WTC11 (cell line): ENCODE measurements at regions not wholly inside any gene's neighbourhood (a gene's known extent, or its start where the extent isn't known, plus 50 kb on each side); places are given as distances from the start of the nearest gene placed in this dataset.

Experiments
- ATAC-seq: fragments of 200-7000 bp; cut with Tn5 transposase; 2 replicates; pipeline ENCODE4 v1.10.0; 2021; ENCODE audit warnings: mild to moderate bottlenecking, moderate library complexity
- CTCF ChIA-PET: fragments of 300-600 bp; sonication (Branson Sonifier 250); formaldehyde crosslinking; loops from one replicate; lab custom pipeline; 2021; ENCODE audit warnings: antibody characterized with exemption; lab: Charles Lee
- POLR2A ChIA-PET: fragments of 350-600 bp; sonication (Branson Sonifier 250); formaldehyde crosslinking; loops from one replicate; lab custom pipeline; 2021; ENCODE audit warnings: antibody characterized with exemption; lab: Charles Lee
- DNase-seq: peaks from one replicate; pipeline ENCODE4 v3.0.0; 2021; ENCODE audit warnings: low spot score
- H3K27ac Mint-ChIP-seq: 2 replicates; pipeline ENCODE4 v1.8.0; 2021; ENCODE audit warnings: mixed read lengths
- H3K27me3 Mint-ChIP-seq: 2 replicates; pipeline ENCODE4 v1.8.0; 2021; ENCODE audit warnings: low read depth, mild to moderate bottlenecking, moderate library complexity, mixed read lengths
- H3K36me3 Mint-ChIP-seq: 2 replicates; pipeline ENCODE4 v1.8.0; 2021; ENCODE audit warnings: mixed read lengths
- H3K4me1 Mint-ChIP-seq: 2 replicates; pipeline ENCODE4 v1.8.0; 2022; ENCODE audit warnings: mixed read lengths
- H3K4me3 Mint-ChIP-seq: 2 replicates; pipeline ENCODE4 v1.8.0; 2021; ENCODE audit warnings: mild to moderate bottlenecking, moderate library complexity, mixed read lengths
- H3K9me3 Mint-ChIP-seq: 2 replicates; pipeline ENCODE4 v1.8.0; 2021; ENCODE audit warnings: mixed read lengths
- E2F4 ChIP-seq: sonication (generic); formaldehyde crosslinking; IDR thresholded peaks from 2 replicates; pipeline ENCODE4 v1.8.1; 2022; ENCODE audit warnings: low read depth, mild to moderate bottlenecking, moderate library complexity, missing genetic modification reagents, borderline replicate concordance
- EMX1 ChIP-seq: fragments of 250-450 bp; sonication (Bioruptor Pico); IDR thresholded peaks from 2 replicates; pipeline ENCODE4 v1.8.0; 2021; ENCODE audit warnings: mild to moderate bottlenecking
- ERG ChIP-seq: fragments of 250-450 bp; sonication (Bioruptor Pico); IDR thresholded peaks from 2 replicates; pipeline ENCODE4 v1.8.0; 2021; ENCODE audit warnings: mild to moderate bottlenecking
- ESRRA ChIP-seq: sonication (generic); formaldehyde crosslinking; IDR thresholded peaks from 2 replicates; pipeline ENCODE4 v1.8.1; 2022; ENCODE audit warnings: mild to moderate bottlenecking, missing genetic modification reagents, borderline replicate concordance
- GRHL2 ChIP-seq: fragments of 250-450 bp; sonication (Bioruptor Pico); IDR thresholded peaks from 2 replicates; pipeline ENCODE4 v1.8.0; 2022; ENCODE audit warnings: mild to moderate bottlenecking, moderate library complexity; ENCODE audit not compliant: insufficient replicate concordance, severe bottlenecking
- MYBL2 ChIP-seq: sonication (generic); formaldehyde crosslinking; IDR thresholded peaks from 2 replicates; pipeline ENCODE4 v1.8.1; 2023; ENCODE audit warnings: mild to moderate bottlenecking, moderate library complexity, missing genetic modification reagents
- NR2C2 ChIP-seq: sonication (generic); formaldehyde crosslinking; IDR thresholded peaks from 2 replicates; pipeline ENCODE4 v1.8.0; 2022; ENCODE audit warnings: mild to moderate bottlenecking, missing genetic modification reagents
- SOX15 ChIP-seq: fragments of 250-450 bp; sonication (Bioruptor Pico); IDR thresholded peaks from 2 replicates; pipeline ENCODE4 v1.9.0; 2021; ENCODE audit warnings: mild to moderate bottlenecking
- SP1 ChIP-seq: sonication (generic); formaldehyde crosslinking; conservative IDR thresholded peaks from 2 replicates; pipeline ENCODE4 v1.8.1; 2022; ENCODE audit warnings: missing genetic modification reagents
- USF1 ChIP-seq: sonication (generic); formaldehyde crosslinking; IDR thresholded peaks from 2 replicates; pipeline ENCODE4 v1.8.0; 2022; ENCODE audit warnings: mild to moderate bottlenecking, missing genetic modification reagents
- USF2 ChIP-seq: sonication (generic); formaldehyde crosslinking; IDR thresholded peaks from 2 replicates; pipeline ENCODE4 v1.8.1; 2023; ENCODE audit warnings: mild to moderate bottlenecking, missing genetic modification reagents, moderate library complexity
- ZBTB43 ChIP-seq: sonication (generic); formaldehyde crosslinking; IDR thresholded peaks from 2 replicates; pipeline ENCODE4 v1.8.1; 2023; ENCODE audit warnings: mild to moderate bottlenecking, missing genetic modification reagents
- ZNF232 ChIP-seq: sonication (generic); formaldehyde crosslinking; IDR thresholded peaks from 2 replicates; pipeline ENCODE4 v1.8.0; 2022; ENCODE audit warnings: mild to moderate bottlenecking, missing genetic modification reagents
- ZNF512 ChIP-seq: sonication (generic); formaldehyde crosslinking; IDR thresholded peaks from 2 replicates; pipeline ENCODE4 v1.8.1; 2022; ENCODE audit warnings: missing genetic modification reagents, borderline replicate concordance
- ZNF532 ChIP-seq: fragments of 250-450 bp; sonication (Bioruptor Pico); IDR thresholded peaks from 2 replicates; pipeline ENCODE4 v1.9.0; 2021; ENCODE audit warnings: mild to moderate bottlenecking, borderline replicate concordance
- ZSCAN18 ChIP-seq: fragments of 250-450 bp; sonication (Bioruptor Pico); IDR thresholded peaks from 2 replicates; pipeline ENCODE4 v2.1.2; 2022; ENCODE audit warnings: mild to moderate bottlenecking, moderate library complexity

GRCh38 chr22:48799227-48799970 is 1028.3 kb downstream of the BRD1 start:
- DNase-seq (no peak), ATAC-seq (no peak)
- no peak overlapping the region for H3K4me3 Mint-ChIP-seq
- CTCF ChIA-PET, result interaction anchor here (1.1 kb wide), 1 partner anchor 16 kb away, joined by 4 read pairs; no protein-coding TSS in a partner anchor
- POLR2A ChIA-PET, result no interaction called here
- H3K36me3 Mint-ChIP-seq, result peaks cover 2% of the 10 kb centered on the region
- peaks cover 5% of the 10 kb centered on the region for H3K9me3 Mint-ChIP-seq
- peaks cover 11% of the 10 kb centered on the region for H3K4me1 Mint-ChIP-seq
- H3K27me3 Mint-ChIP-seq, result no peaks in the 10 kb centered on the region
- H3K27ac Mint-ChIP-seq, result no peak overlapping the region
- no peak for TF ChIP-seq MYBL2
- no peak for TF ChIP-seq ERG (CRISPR knock-in tag)
- no peak for TF ChIP-seq USF2 (CRISPR knock-in tag)
- TF ChIP-seq EMX1 (CRISPR knock-in tag), result no peak
- no peak for TF ChIP-seq ZNF532 (CRISPR knock-in tag)
- no peak for TF ChIP-seq ESRRA (CRISPR knock-in tag)
- TF ChIP-seq ZNF232 (CRISPR knock-in tag), result no peak
- TF ChIP-seq ZSCAN18 (CRISPR knock-in tag), result no peak
- no peak for TF ChIP-seq SOX15 (CRISPR knock-in tag)
- no peak for TF ChIP-seq USF1 (CRISPR knock-in tag)
- no peak for TF ChIP-seq ZNF512 (CRISPR knock-in tag)
- TF ChIP-seq E2F4, result no peak
- TF ChIP-seq GRHL2, result no peak
- no peak for TF ChIP-seq NR2C2
- TF ChIP-seq ZBTB43, result no peak
- no peak for TF ChIP-seq SP1 (CRISPR knock-in tag)
